ENCODE measurements at regions not wholly inside any gene's neighbourhood (a gene's known extent, or its start where the extent isn't known, plus 50 kb on each side); places are given as distances from the start of the nearest gene placed in this dataset.

- no peak overlapping the region for H3K4me3 ChIP-seq (ENCODE audit: low read depth, low read length)
- DNase-seq: no peak
- H3K27me3 ChIP-seq (ENCODE audit: insufficient read depth, low read depth, severe bottlenecking): no peaks in the 10 kb centered on the region
- H3K36me3 ChIP-seq: no peaks in the 10 kb centered on the region
- no peak overlapping the region for H3K27ac ChIP-seq
- no peak for TF ChIP-seq CTCF (IDR thresholded peaks at IDR 0.05; ENCODE audit: low read depth, low read length)
- H3K9me3 ChIP-seq (ENCODE audit: severe bottlenecking): no peaks in the 10 kb centered on the region
These were observed 533.2 kb downstream of the REEP3 start for GRCh38 chr10:64054392-64054791.

DNA sequence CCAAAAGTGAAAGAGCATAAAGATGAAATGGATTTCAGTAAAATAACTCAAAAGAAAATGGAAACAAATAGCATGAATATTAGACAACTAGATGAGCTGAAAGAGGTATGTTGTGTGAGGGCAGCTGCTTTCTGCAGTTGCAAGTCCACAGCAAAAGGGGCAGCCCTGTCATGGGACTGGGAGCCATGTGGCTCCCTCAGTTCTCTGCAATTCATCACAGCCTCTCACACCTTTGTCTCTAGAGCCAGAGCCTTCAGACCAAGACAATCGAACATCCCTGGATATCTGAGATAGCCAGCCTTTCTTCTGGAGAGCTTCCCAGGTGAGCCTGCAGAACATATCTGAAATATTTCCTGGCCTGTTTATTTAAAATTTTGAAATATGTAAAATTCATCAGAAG, 538.7 kb downstream of the REEP3 start:
- no peaks in the 10 kb centered on the region for H3K27me3 ChIP-seq (ENCODE audit: insufficient read depth, low read depth, severe bottlenecking)
- H3K4me3 ChIP-seq (ENCODE audit: low read depth, low read length): no peak overlapping the region
- no peak for TF ChIP-seq CTCF (IDR thresholded peaks at IDR 0.05; ENCODE audit: low read depth, low read length)
- no peaks in the 10 kb centered on the region for H3K36me3 ChIP-seq
- H3K27ac ChIP-seq: no peak overlapping the region
- H3K9me3 ChIP-seq (ENCODE audit: severe bottlenecking): no peaks in the 10 kb centered on the region
- DNase-seq: no peak

DNA sequence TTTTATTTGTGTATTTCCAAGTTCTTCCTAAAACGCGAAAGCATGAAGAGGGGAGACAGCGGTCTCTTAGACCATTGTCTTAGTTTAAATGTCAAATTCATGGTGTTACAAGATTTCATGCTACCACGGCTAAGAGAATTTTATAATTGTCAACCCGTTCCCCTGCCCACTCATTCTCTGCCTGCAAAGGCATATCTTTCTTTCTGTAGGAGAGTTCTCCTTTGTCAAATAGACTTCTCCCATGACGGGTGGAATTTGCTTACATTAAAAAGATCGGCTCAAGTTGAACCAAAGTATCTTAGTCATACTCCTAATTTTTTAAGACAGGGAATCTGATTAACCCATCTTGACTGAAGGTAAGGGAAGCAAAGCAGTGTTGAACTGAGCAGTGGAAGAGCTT, 539.2 kb downstream of the REEP3 start:
- no peak overlapping the region for H3K27ac ChIP-seq
- H3K9me3 ChIP-seq (ENCODE audit: severe bottlenecking): no peaks in the 10 kb centered on the region
- no peaks in the 10 kb centered on the region for H3K36me3 ChIP-seq
- no peak for TF ChIP-seq CTCF (IDR thresholded peaks at IDR 0.05; ENCODE audit: low read depth, low read length)
- no peak for DNase-seq
- H3K27me3 ChIP-seq (ENCODE audit: insufficient read depth, low read depth, severe bottlenecking): no peaks in the 10 kb centered on the region
- H3K4me3 ChIP-seq (ENCODE audit: low read depth, low read length): no peak overlapping the region

DNA sequence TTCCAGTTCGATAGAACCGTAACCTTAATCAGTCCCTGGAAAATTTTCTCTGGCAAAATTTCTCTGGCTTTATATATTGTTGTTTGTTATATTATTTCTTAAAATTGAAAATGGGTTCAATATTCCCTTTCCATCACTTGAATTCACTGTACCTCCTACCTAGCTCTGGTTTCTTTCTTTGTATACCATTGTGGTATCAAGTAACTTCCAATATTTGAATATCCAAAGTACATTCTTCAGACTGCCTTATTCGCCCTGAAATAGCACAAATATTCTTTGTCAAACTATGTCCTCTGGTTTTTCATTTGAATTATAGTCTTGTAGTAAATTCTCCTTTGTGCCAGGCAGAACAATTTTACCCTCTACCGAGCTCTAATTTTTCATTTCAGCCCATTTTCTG, 541.6 kb downstream of the REEP3 start:
- Histone ChIP-seq H3K27ac (no peak overlapping the region), H3K9me3 (ENCODE audit: severe bottlenecking) (no peaks in the 10 kb centered on the region), H3K4me3 (ENCODE audit: low read depth, low read length) (no peak overlapping the region), H3K27me3 (ENCODE audit: insufficient read depth, low read depth, severe bottlenecking) (no peaks in the 10 kb centered on the region), H3K36me3 (no peaks in the 10 kb centered on the region)
- no peak for TF ChIP-seq CTCF (IDR thresholded peaks at IDR 0.05; ENCODE audit: low read depth, low read length)
- DNase-seq: no peak

DNA sequence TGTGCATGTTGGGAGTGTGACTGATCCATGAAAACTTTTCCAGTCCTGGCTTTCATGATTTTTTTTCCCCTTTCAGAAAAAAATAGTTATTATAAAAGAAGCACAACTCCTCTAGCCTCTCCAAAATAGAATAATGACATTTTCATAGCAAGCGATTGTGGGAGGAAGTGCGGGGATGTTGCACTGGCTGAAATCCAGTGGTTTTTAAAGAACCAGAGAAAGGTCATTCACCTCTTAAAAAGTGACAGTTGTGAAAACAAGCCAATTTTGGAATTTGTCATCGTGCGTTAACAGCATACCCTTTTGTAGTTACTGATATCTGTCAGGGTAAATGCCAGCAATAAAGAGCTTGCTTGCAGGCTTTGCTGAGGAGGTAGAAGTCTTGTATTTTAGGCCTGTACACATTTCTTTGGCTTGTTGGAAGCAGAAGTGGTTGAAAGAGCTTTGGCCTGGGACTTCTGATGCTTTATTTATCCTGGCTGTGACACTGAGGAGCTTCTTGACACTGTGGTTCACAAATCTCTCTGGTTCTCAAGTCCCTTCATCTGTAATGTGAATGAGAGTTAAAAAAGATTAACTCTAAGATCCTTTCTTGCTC, 545.9 kb downstream of the REEP3 start:
- H3K27ac ChIP-seq: no peak overlapping the region
- no peak for DNase-seq
- no peak overlapping the region for H3K4me3 ChIP-seq (ENCODE audit: low read depth, low read length)
- H3K9me3 ChIP-seq (ENCODE audit: severe bottlenecking): no peaks in the 10 kb centered on the region
- no peaks in the 10 kb centered on the region for H3K27me3 ChIP-seq (ENCODE audit: insufficient read depth, low read depth, severe bottlenecking)
- TF ChIP-seq CTCF (IDR thresholded peaks at IDR 0.05; ENCODE audit: low read depth, low read length): no peak
- H3K36me3 ChIP-seq: no peaks in the 10 kb centered on the region

- TF ChIP-seq CTCF (IDR thresholded peaks at IDR 0.05; ENCODE audit: low read depth, low read length): no peak
- Histone ChIP-seq H3K9me3 (ENCODE audit: severe bottlenecking) (no peaks in the 10 kb centered on the region), H3K27me3 (ENCODE audit: insufficient read depth, low read depth, severe bottlenecking) (no peaks in the 10 kb centered on the region), H3K36me3 (no peaks in the 10 kb centered on the region), H3K27ac (no peak overlapping the region), H3K4me3 (ENCODE audit: low read depth, low read length) (no peak overlapping the region)
- no peak for DNase-seq
These were observed 546.7 kb downstream of the REEP3 start for GRCh38 chr10:64067859-64068258.
